ENCODE measurements at regions not wholly inside any gene's neighbourhood (a gene's known extent, or its start where the extent isn't known, plus 50 kb on each side); places are given as distances from the start of the nearest gene placed in this dataset.
"Not testable (repeated sequence)": the region's sequence is repeated elsewhere in the genome, so short reads cannot be mapped to it uniquely, and the experiment has no call there.

- not testable (repeated sequence) for H3K27me3 ChIP-seq (ENCODE audit: control insufficient read depth in 3 of 3, insufficient read depth in 3 of 3, low read depth in 1 of 3, low read length in 3 of 3); H3K18ac ChIP-seq (ENCODE audit: low read length); H2AFZ ChIP-seq (ENCODE audit: low read length); H2BK5ac ChIP-seq (ENCODE audit: low read length); H3K14ac ChIP-seq (ENCODE audit: low read length); DNase-seq (ENCODE audit: low spot score); H3K4ac ChIP-seq (ENCODE audit: low read length); H2AK5ac ChIP-seq (ENCODE audit: low read depth, low read length); H2BK120ac ChIP-seq (ENCODE audit: low read depth, low read length); H3K4me1 ChIP-seq (ENCODE audit: control insufficient read depth in 2 of 2, insufficient read depth in 1 of 2, low read depth in 1 of 2, low read length in 2 of 2); H3K79me1 ChIP-seq (ENCODE audit: low read depth, low read length); H2BK12ac ChIP-seq (ENCODE audit: low read length); H4K91ac ChIP-seq (ENCODE audit: low read depth, low read length, poor library complexity); H2BK15ac ChIP-seq (ENCODE audit: low read length); H4K8ac ChIP-seq (ENCODE audit: low read depth, low read length); H3K23ac ChIP-seq (ENCODE audit: low read depth, low read length, poor library complexity); H3K4me3 ChIP-seq (ENCODE audit: low read length in 2 of 2); H3K9ac ChIP-seq (ENCODE audit: low read depth, low read length, poor library complexity); H3K4me2 ChIP-seq (ENCODE audit: insufficient read depth, low read length, poor library complexity, severe bottlenecking); H3K27ac ChIP-seq (replicated peaks; ENCODE audit: low read length)
- WGBS, 2 donors (ENCODE audit: extremely low coverage in 2 of 2, insufficient read length in 2 of 2, insufficient replicate concordance in 1 of 2), result no CpG with 5 or more reads among the region's 3 CpGs
- Histone ChIP-seq H3K36me3 (replicated peaks in 1 of 2; ENCODE audit: control insufficient read depth in 2 of 2, insufficient read depth in 2 of 2, low read length in 2 of 2) (peaks cover 0 to 17% of the 10 kb centered on the region in 2 donors), H3K9me3 (replicated peaks in 1 of 2; ENCODE audit: control insufficient read depth in 2 of 2, insufficient read depth in 1 of 2, low read depth in 1 of 2, low read length in 2 of 2) (peaks cover 4 to 26% of the 10 kb centered on the region in 2 donors)
These were observed 153.1 kb downstream of the OR13H1 start for GRCh38 chrX:131696989-131697388.

GRCh38 chrX:131703646-131704045 lies 159.8 kb downstream of the OR13H1 start:
- H2AFZ ChIP-seq (ENCODE audit: low read length), result peak overlapping the region; percentile 20
- no peak overlapping the region for H3K9ac ChIP-seq (ENCODE audit: low read depth, low read length, poor library complexity)
- H3K27ac ChIP-seq (replicated peaks; ENCODE audit: low read length), result no peak overlapping the region
- no peaks in the 10 kb centered on the region for H3K4me1 ChIP-seq (ENCODE audit: control insufficient read depth in 2 of 2, insufficient read depth in 1 of 2, low read depth in 1 of 2, low read length in 2 of 2)
- H3K4ac ChIP-seq (ENCODE audit: low read length), result no peak overlapping the region
- no peak for DNase-seq (ENCODE audit: low spot score)
- no peak overlapping the region for H2BK12ac ChIP-seq (ENCODE audit: low read length)
- no peak overlapping the region for H2AK5ac ChIP-seq (ENCODE audit: low read depth, low read length)
- WGBS, 2 donors (ENCODE audit: extremely low coverage in 2 of 2, insufficient read length in 2 of 2, insufficient replicate concordance in 1 of 2), result no CpG with 5 or more reads among the region's 6 CpGs
- H4K8ac ChIP-seq (ENCODE audit: low read depth, low read length), result no peak overlapping the region
- no peak overlapping the region for H2BK15ac ChIP-seq (ENCODE audit: low read length)
- no peak overlapping the region for H3K4me2 ChIP-seq (ENCODE audit: insufficient read depth, low read length, poor library complexity, severe bottlenecking)
- H3K4me3 ChIP-seq (ENCODE audit: low read length in 2 of 2), result no peak overlapping the region
- peaks cover 0 to 5% of the 10 kb centered on the region in 2 donors for H3K9me3 ChIP-seq (replicated peaks in 1 of 2; ENCODE audit: control insufficient read depth in 2 of 2, insufficient read depth in 1 of 2, low read depth in 1 of 2, low read length in 2 of 2)
- H3K36me3 ChIP-seq (replicated peaks in 1 of 2; ENCODE audit: control insufficient read depth in 2 of 2, insufficient read depth in 2 of 2, low read length in 2 of 2), result peaks cover 3 to 34% of the 10 kb centered on the region in 2 donors
- no peak overlapping the region for H4K91ac ChIP-seq (ENCODE audit: low read depth, low read length, poor library complexity)
- no peak overlapping the region for H2BK5ac ChIP-seq (ENCODE audit: low read length)
- H3K18ac ChIP-seq (ENCODE audit: low read length), result no peak overlapping the region
- no peaks in the 10 kb centered on the region for H3K79me1 ChIP-seq (ENCODE audit: low read depth, low read length)
- no peak overlapping the region for H2BK120ac ChIP-seq (ENCODE audit: low read depth, low read length)
- no peaks in the 10 kb centered on the region for H3K27me3 ChIP-seq (ENCODE audit: control insufficient read depth in 3 of 3, insufficient read depth in 3 of 3, low read depth in 1 of 3, low read length in 3 of 3)
- no peak overlapping the region for H3K14ac ChIP-seq (ENCODE audit: low read length)
- H3K23ac ChIP-seq (ENCODE audit: low read depth, low read length, poor library complexity), result no peak overlapping the region

- no peak overlapping the region for H4K91ac ChIP-seq (ENCODE audit: low read depth, low read length, poor library complexity)
- no peak overlapping the region for H3K23ac ChIP-seq (ENCODE audit: low read depth, low read length, poor library complexity)
- peak overlapping the region; percentile 89 for H2AFZ ChIP-seq (ENCODE audit: low read length)
- no peaks in the 10 kb centered on the region for H3K27me3 ChIP-seq (ENCODE audit: control insufficient read depth in 3 of 3, insufficient read depth in 3 of 3, low read depth in 1 of 3, low read length in 3 of 3)
- H2BK120ac ChIP-seq (ENCODE audit: low read depth, low read length), result no peak overlapping the region
- WGBS, 2 donors (ENCODE audit: extremely low coverage in 2 of 2, insufficient read length in 2 of 2, insufficient replicate concordance in 1 of 2), result no CpG with 5 or more reads among the region's 17 CpGs
- H2BK12ac ChIP-seq (ENCODE audit: low read length), result no peak overlapping the region
- H3K27ac ChIP-seq (replicated peaks; ENCODE audit: low read length), result no peak overlapping the region
- H3K36me3 ChIP-seq (replicated peaks in 1 of 2; ENCODE audit: control insufficient read depth in 2 of 2, insufficient read depth in 2 of 2, low read length in 2 of 2), result peaks cover 5 to 38% of the 10 kb centered on the region in 2 donors
- H3K4me1 ChIP-seq (ENCODE audit: control insufficient read depth in 2 of 2, insufficient read depth in 1 of 2, low read depth in 1 of 2, low read length in 2 of 2), result no peaks in the 10 kb centered on the region
- H3K18ac ChIP-seq (ENCODE audit: low read length), result no peak overlapping the region
- peaks cover 3 to 9% of the 10 kb centered on the region in 2 donors for H3K9me3 ChIP-seq (replicated peaks in 1 of 2; ENCODE audit: control insufficient read depth in 2 of 2, insufficient read depth in 1 of 2, low read depth in 1 of 2, low read length in 2 of 2)
- no peak for DNase-seq (ENCODE audit: low spot score)
- no peak overlapping the region for H2BK15ac ChIP-seq (ENCODE audit: low read length)
- H3K14ac ChIP-seq (ENCODE audit: low read length), result no peak overlapping the region
- H3K4ac ChIP-seq (ENCODE audit: low read length), result no peak overlapping the region
- H3K4me3 ChIP-seq (ENCODE audit: low read length in 2 of 2), result peak overlapping the region in 1 of 2 donors; percentile 47
- no peak overlapping the region for H2BK5ac ChIP-seq (ENCODE audit: low read length)
- no peak overlapping the region for H4K8ac ChIP-seq (ENCODE audit: low read depth, low read length)
- H3K9ac ChIP-seq (ENCODE audit: low read depth, low read length, poor library complexity), result no peak overlapping the region
- H2AK5ac ChIP-seq (ENCODE audit: low read depth, low read length), result no peak overlapping the region
- H3K79me1 ChIP-seq (ENCODE audit: low read depth, low read length), result no peaks in the 10 kb centered on the region
- no peak overlapping the region for H3K4me2 ChIP-seq (ENCODE audit: insufficient read depth, low read length, poor library complexity, severe bottlenecking)
These were observed 160.3 kb downstream of the OR13H1 start for GRCh38 chrX:131704136-131704695.

GRCh38 chrX:131709553-131709952 lies 165.7 kb downstream of the OR13H1 start:
- no peak overlapping the region for H2AFZ ChIP-seq (ENCODE audit: low read length)
- WGBS, 2 donors (ENCODE audit: extremely low coverage in 2 of 2, insufficient read length in 2 of 2, insufficient replicate concordance in 1 of 2), result no CpG with 5 or more reads among the region's 6 CpGs

More at GRCh38 chrX:131709553-131709952, 165.7 kb downstream of the OR13H1 start:
- Histone ChIP-seq H3K27me3 (ENCODE audit: control insufficient read depth in 3 of 3, insufficient read depth in 3 of 3, low read depth in 1 of 3, low read length in 3 of 3) (no peaks in the 10 kb centered on the region), H3K36me3 (replicated peaks in 1 of 2; ENCODE audit: control insufficient read depth in 2 of 2, insufficient read depth in 2 of 2, low read length in 2 of 2) (peaks cover 12 to 41% of the 10 kb centered on the region in 2 donors), H3K9ac (ENCODE audit: low read depth, low read length, poor library complexity) (no peak overlapping the region), H3K23ac (ENCODE audit: low read depth, low read length, poor library complexity) (no peak overlapping the region), H2BK120ac (ENCODE audit: low read depth, low read length) (no peak overlapping the region), H3K4me2 (ENCODE audit: insufficient read depth, low read length, poor library complexity, severe bottlenecking) (no peak overlapping the region), H4K91ac (ENCODE audit: low read depth, low read length, poor library complexity) (no peak overlapping the region), H3K14ac (ENCODE audit: low read length) (no peak overlapping the region), H2BK5ac (ENCODE audit: low read length) (no peak overlapping the region), H3K9me3 (replicated peaks in 1 of 2; ENCODE audit: control insufficient read depth in 2 of 2, insufficient read depth in 1 of 2, low read depth in 1 of 2, low read length in 2 of 2) (peaks cover 14 to 23% of the 10 kb centered on the region in 2 donors), H3K4me3 (ENCODE audit: low read length in 2 of 2) (no peak overlapping the region), H3K27ac (replicated peaks; ENCODE audit: low read length) (no peak overlapping the region), H2BK12ac (ENCODE audit: low read length) (no peak overlapping the region), H4K8ac (ENCODE audit: low read depth, low read length) (no peak overlapping the region), H2BK15ac (ENCODE audit: low read length) (no peak overlapping the region), H3K79me1 (ENCODE audit: low read depth, low read length) (no peaks in the 10 kb centered on the region), H3K4ac (ENCODE audit: low read length) (no peak overlapping the region), H3K18ac (ENCODE audit: low read length) (no peak overlapping the region), H3K4me1 (ENCODE audit: control insufficient read depth in 2 of 2, insufficient read depth in 1 of 2, low read depth in 1 of 2, low read length in 2 of 2) (no peaks in the 10 kb centered on the region), H2AK5ac (ENCODE audit: low read depth, low read length) (no peak overlapping the region)
- DNase-seq (ENCODE audit: low spot score), result no peak
